Activated naive CD8-positive, alpha-beta T cell treated with anti-CD3 and anti-CD28 coated beads for 36 hours (primary cell): ENCODE measurements at regions not wholly inside any gene's neighbourhood (a gene's known extent, or its start where the extent isn't known, plus 50 kb on each side); places are given as distances from the start of the nearest gene placed in this dataset.

Experiments
- DNase-seq: peaks from one replicate; pipeline ENCODE4 v3.0.0; 2021
- H3K27ac Mint-ChIP-seq: one replicate; pipeline ENCODE4 v1.8.0; 2022; ENCODE audit warnings: mild to moderate bottlenecking, moderate library complexity, mixed read lengths
- H3K27me3 Mint-ChIP-seq: one replicate; pipeline ENCODE4 v1.8.0; 2022; ENCODE audit warnings: mild to moderate bottlenecking, mixed read lengths
- H3K36me3 Mint-ChIP-seq: one replicate; pipeline ENCODE4 v1.8.0; 2021; ENCODE audit warnings: mild to moderate bottlenecking, mixed read lengths
- H3K4me1 Mint-ChIP-seq: one replicate; pipeline ENCODE4 v1.8.0; 2021; ENCODE audit warnings: mixed read lengths
- H3K4me3 Mint-ChIP-seq: one replicate; pipeline ENCODE4 v1.8.0; 2022; ENCODE audit warnings: mild to moderate bottlenecking, moderate library complexity, mixed read lengths
- H3K9me3 Mint-ChIP-seq: one replicate; pipeline ENCODE4 v1.8.0; 2022; ENCODE audit warnings: mixed read lengths

DNA sequence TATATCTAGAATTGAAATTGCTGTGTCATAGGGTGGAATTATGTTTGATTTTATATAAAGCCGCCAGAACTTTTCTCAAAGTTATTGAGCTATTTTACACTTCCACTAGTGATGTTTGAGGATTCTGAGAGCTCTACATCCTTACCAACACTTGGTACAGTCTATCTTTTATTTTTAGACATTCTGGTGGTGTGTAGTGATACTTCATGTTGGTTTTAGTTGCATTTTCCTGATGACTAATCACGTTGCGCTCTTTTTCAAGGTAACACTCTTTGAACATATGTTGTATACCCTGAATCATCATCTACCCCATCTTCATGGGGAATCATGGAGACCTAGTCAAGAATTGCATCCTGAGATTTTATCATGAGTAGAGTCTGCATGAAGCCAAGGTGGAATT, 141.7 kb downstream of the NXNL2 start:
- H3K36me3 Mint-ChIP-seq: no peaks in the 10 kb centered on the region
- no peak overlapping the region for H3K27ac Mint-ChIP-seq

DNA sequence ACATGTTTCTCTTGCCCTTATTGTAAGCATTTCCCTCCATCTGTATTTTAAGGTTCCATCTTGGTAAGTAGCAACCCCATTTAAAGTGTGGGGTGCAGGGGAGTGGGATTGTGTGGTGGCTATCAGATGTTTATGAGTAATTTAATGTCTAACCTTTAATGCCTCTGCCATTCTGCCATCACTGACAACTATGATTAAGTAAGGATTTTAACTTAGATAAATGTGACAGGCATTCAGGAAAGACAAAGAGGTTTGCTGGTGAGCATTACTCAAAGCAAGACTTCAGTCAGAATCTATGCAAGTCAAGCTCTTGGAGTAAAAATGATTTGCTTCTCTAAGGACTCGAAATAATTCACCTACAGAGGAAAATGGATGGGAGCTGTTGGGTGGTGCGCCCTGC, 143.0 kb downstream of the NXNL2 start:
- H3K36me3 Mint-ChIP-seq: no peaks in the 10 kb centered on the region
- H3K9me3 Mint-ChIP-seq: no peaks in the 10 kb centered on the region
- no peaks in the 10 kb centered on the region for H3K4me1 Mint-ChIP-seq
- H3K4me3 Mint-ChIP-seq: no peak overlapping the region
- H3K27ac Mint-ChIP-seq: no peak overlapping the region
- no peak for DNase-seq
- peaks cover 4% of the 10 kb centered on the region for H3K27me3 Mint-ChIP-seq

More for the DNA sequence above, 141.7 kb downstream of the NXNL2 start:
- Mint-ChIP-seq H3K9me3 (no peaks in the 10 kb centered on the region), H3K27me3 (peaks cover 4% of the 10 kb centered on the region), H3K4me3 (no peak overlapping the region), H3K4me1 (no peaks in the 10 kb centered on the region)
- DNase-seq: no peak

DNA sequence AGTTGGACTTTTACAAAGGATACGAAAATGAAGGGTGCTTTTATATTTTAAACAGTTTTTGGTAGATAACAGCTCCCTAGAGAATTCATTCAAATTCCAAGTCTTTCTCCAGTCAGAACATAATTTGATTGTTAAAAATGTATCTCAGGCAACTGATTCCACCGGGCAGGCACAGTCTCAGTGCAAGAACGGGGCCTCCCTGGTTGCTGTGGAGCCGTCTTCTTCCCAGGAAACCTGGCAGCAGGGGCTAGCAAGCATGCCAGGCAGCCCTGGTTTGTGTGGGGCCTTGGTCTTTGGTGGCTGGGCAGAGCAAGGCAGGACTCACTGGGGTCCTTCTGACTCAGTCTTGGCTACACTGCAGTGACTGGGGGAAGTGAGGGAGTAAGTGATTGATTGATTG, 143.5 kb downstream of the NXNL2 start:
- H3K27me3 Mint-ChIP-seq: peaks cover 4% of the 10 kb centered on the region
- H3K4me1 Mint-ChIP-seq: no peaks in the 10 kb centered on the region
- DNase-seq: no peak
- H3K27ac Mint-ChIP-seq: no peak overlapping the region
- no peaks in the 10 kb centered on the region for H3K9me3 Mint-ChIP-seq
- no peaks in the 10 kb centered on the region for H3K36me3 Mint-ChIP-seq
- H3K4me3 Mint-ChIP-seq: no peak overlapping the region

DNA sequence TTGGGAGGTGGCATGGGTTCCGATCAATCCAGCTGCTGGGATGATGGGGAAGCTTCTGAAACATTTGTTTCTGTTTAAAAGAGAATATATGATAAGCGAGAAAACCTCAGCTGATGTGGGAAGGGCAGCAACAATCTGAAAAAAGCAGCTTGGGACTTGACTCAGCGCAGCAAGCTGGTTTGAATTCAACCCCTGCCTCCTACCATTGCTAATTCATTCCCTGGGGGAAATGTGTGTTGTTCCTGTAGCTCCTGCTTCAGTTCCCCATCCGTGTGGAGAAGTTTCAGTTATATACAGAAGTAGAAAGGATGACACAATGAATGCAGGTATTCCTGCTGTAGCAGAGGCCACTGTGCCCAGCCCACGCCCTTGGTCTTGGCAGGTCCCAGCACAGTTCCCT, 145.1 kb downstream of the NXNL2 start:
- no peaks in the 10 kb centered on the region for H3K9me3 Mint-ChIP-seq
- no peak for DNase-seq
- H3K27me3 Mint-ChIP-seq: peaks cover 4% of the 10 kb centered on the region
- no peak overlapping the region for H3K27ac Mint-ChIP-seq
- H3K36me3 Mint-ChIP-seq: no peaks in the 10 kb centered on the region
- H3K4me3 Mint-ChIP-seq: no peak overlapping the region
- H3K4me1 Mint-ChIP-seq: no peaks in the 10 kb centered on the region

DNA sequence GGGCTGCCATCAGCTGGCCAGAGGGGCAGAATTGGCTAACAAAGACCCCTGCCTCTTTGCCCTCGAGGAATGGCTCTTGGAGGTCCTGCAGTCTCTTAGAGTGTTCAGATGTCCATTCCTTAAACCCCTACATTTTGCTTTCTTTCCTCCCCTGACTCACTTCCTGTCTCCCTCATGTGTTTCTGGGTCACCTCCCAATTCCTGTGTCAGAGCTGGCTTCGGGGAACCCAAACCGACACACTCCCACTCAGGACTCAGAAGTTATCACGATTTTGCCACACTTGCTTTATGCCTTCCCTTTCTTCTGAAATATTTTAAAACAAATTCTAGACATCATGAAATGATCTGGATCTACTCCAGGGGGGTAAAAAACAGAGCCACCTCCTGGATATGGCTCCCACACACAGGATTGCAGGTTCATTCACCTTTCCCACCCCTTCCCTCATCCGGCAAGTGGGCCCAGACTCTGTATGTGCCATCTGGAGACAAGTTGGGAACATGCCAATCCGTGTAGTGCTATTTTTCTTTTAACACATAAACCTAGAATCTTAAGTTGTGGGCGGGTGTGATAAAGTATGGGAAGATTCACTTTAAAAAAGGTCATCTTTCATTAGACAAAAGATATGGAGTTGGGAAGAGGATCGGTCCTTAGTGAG, 145.7 kb downstream of the NXNL2 start:
- no peaks in the 10 kb centered on the region for H3K36me3 Mint-ChIP-seq
- DNase-seq: no peak
- no peaks in the 10 kb centered on the region for H3K4me1 Mint-ChIP-seq
- H3K27me3 Mint-ChIP-seq: peaks cover 4% of the 10 kb centered on the region
- H3K27ac Mint-ChIP-seq: no peak overlapping the region
- no peak overlapping the region for H3K4me3 Mint-ChIP-seq
- no peaks in the 10 kb centered on the region for H3K9me3 Mint-ChIP-seq

DNA sequence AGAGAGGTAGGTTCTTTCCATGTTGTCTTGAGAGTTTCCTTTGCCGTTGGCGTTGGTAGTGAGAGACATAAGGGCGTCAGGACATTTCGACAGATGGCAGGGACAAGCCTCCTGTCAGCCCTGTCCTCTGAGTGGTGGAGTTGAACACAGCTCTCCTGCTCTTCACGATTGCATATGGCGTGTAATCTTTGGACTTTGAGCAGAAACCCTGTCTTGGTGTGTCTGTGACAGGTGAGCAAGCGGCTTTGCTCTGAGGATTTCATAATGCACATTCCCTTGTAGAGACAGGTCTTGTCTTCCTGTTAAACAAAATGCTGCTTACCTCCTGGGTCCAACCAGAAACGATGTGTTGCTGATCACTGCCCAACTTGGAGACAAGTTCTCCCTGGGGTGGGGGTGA, 146.5 kb downstream of the NXNL2 start:
- Mint-ChIP-seq H3K27me3 (peaks cover 4% of the 10 kb centered on the region), H3K9me3 (no peaks in the 10 kb centered on the region), H3K4me3 (no peak overlapping the region), H3K36me3 (no peaks in the 10 kb centered on the region), H3K4me1 (no peaks in the 10 kb centered on the region), H3K27ac (no peak overlapping the region)
- no peak for DNase-seq

DNA sequence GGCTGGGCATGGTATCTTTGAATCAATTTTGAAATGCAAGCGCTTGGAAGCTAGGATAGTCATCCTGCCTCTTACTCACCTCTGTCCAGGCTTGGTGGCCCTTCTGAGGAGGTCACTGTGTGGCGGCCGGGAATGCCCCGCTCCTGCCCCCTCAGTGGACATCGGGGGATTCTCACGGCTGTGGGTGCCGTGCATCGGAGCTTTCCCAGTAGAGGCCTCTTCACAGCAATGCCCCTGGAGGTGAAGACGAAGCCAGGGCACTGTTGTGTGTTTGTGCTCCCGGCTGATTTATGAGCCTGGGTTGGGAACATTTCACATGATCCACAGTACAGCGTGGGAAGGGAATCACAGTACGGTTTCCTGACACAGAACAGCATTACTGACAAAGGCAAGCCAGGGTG, 147.5 kb downstream of the NXNL2 start:
- no peaks in the 10 kb centered on the region for H3K27me3 Mint-ChIP-seq
- no peaks in the 10 kb centered on the region for H3K4me1 Mint-ChIP-seq
- no peaks in the 10 kb centered on the region for H3K9me3 Mint-ChIP-seq
- DNase-seq: no peak
- no peaks in the 10 kb centered on the region for H3K36me3 Mint-ChIP-seq
- H3K4me3 Mint-ChIP-seq: no peak overlapping the region
- H3K27ac Mint-ChIP-seq: no peak overlapping the region

DNA sequence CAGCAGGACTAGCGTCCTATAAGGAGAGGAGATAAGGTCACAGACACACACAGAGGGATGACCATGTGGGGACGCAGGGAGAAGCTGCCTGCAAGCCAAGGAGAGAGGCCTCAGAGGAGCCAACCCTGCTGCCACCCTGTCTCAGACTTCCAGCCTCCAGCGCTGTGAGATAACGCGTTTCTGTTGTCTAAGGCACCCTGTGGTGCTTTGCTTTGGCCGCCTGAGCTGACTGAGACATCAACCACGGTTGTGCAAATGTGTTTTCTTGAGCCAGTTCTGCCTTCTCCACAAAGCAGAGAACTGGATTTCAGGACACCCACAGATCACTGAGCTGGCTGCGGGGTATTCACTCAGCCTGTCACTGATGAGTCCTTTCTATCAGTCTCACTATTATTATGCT, 149.1 kb downstream of the NXNL2 start:
- Mint-ChIP-seq H3K27me3 (no peaks in the 10 kb centered on the region), H3K9me3 (no peaks in the 10 kb centered on the region), H3K4me3 (no peak overlapping the region), H3K4me1 (no peaks in the 10 kb centered on the region), H3K27ac (no peak overlapping the region), H3K36me3 (no peaks in the 10 kb centered on the region)
- no peak for DNase-seq

DNA sequence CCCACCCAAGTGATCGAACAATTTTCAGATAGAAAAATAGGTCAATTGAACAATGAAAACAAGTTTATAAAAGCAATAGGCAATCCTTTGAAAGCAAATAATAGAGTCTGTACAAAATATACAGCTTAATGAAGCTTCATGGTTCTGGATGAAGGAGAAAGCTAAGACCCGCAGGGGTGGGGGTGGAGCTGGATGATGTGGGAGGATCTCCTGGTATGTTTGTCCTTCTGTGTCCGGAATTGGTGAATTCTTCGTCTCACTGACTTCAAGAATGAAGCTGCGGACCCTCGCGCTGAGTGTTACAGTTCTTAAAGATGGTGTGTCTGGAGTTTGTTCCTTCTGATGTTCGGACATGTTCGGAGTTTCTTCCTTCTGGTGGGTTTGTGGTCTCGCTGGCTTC, 149.9 kb downstream of the NXNL2 start:
- Mint-ChIP-seq H3K36me3 (no peaks in the 10 kb centered on the region), H3K27me3 (no peaks in the 10 kb centered on the region), H3K9me3 (no peaks in the 10 kb centered on the region), H3K27ac (no peak overlapping the region), H3K4me3 (no peak overlapping the region), H3K4me1 (no peaks in the 10 kb centered on the region)
- no peak for DNase-seq

DNA sequence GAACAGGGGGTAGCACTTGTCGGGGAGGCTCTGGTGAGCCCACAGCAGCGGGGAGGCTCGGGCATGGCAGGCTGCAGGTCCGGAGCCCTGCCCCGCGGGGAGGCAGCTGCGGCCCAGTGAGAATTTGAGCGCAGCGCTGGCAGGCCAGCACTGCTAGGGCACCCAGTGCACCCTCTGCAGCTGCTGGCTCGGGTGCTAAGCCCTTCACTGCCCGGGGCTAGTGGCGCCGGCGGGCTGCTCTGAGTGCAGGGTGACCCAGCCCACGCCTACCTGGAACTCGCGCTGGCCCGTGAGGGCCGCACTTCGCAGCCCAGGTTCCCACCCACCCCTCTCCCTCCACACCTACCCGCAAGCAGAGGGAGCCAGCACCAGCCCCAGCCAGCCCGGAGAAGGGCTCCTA, 151.0 kb downstream of the NXNL2 start:
- no peaks in the 10 kb centered on the region for H3K4me1 Mint-ChIP-seq
- H3K27me3 Mint-ChIP-seq: no peaks in the 10 kb centered on the region
- DNase-seq: no peak
- no peaks in the 10 kb centered on the region for H3K9me3 Mint-ChIP-seq
- no peak overlapping the region for H3K27ac Mint-ChIP-seq
- H3K36me3 Mint-ChIP-seq: no peaks in the 10 kb centered on the region
- H3K4me3 Mint-ChIP-seq: no peak overlapping the region

DNA sequence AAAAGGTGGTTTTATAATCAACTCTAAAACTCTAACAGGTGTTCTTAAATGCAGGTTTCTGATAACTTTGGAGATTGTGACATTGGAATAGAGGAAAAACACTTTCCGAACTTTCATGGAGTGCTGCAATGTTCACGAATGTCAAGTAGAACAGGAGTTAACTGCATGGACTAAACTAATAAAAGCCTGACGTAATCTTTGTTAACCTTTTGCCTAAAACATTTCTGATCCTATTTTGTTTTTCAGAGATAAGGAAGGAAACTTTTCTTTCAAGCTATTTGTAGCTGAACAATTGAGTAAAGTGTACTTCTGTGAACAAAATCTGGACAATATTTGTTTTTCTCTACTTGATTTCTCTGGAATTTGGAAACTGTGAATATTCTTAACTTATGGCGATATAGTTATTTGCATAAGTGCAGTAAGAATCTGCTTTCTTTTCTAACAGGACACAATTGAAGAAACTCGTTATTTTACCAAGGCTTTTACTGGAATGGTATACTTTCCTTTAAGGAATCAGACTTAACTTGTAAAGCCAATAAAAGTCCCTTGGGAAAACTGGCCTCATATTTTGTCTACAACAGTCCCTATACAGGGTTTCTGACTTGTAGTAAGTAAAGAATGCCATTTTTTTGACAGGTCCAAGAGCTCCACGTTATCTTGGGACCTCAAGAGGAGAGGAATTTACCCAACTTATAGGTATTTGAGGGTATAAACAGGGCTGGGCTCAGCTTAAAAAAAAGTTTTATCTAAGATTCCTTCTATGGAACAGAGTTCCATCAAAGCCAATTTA, 154.7 kb downstream of the NXNL2 start:
- DNase-seq: no peak
- H3K36me3 Mint-ChIP-seq: no peaks in the 10 kb centered on the region
- H3K9me3 Mint-ChIP-seq: peaks cover 5% of the 10 kb centered on the region
- no peak overlapping the region for H3K4me3 Mint-ChIP-seq
- H3K4me1 Mint-ChIP-seq: no peaks in the 10 kb centered on the region
- H3K27ac Mint-ChIP-seq: no peak overlapping the region
- peaks cover 6% of the 10 kb centered on the region for H3K27me3 Mint-ChIP-seq

DNA sequence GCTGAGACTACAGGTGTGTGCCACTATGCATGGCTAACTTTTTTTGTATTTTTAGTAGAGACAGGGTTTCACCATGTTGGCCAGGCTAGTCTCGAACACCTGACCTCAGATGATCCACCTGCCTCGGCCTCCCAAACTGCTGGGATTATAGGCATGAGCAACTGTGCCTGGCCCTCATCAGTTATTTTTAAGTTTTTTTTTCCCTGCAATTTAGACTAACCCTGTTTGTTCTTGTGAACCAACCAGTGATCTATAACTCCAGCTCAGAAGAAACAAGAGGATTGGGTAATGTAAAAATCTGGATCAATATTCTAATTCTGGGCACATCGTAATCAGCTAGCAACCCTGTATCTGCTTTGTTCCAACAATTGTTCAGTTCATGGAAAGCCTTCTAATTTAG, 155.7 kb downstream of the NXNL2 start:
- Mint-ChIP-seq H3K9me3 (peaks cover 5% of the 10 kb centered on the region), H3K4me1 (no peaks in the 10 kb centered on the region), H3K36me3 (no peaks in the 10 kb centered on the region), H3K4me3 (no peak overlapping the region), H3K27ac (no peak overlapping the region), H3K27me3 (peaks cover 10% of the 10 kb centered on the region)
- DNase-seq: no peak

DNA sequence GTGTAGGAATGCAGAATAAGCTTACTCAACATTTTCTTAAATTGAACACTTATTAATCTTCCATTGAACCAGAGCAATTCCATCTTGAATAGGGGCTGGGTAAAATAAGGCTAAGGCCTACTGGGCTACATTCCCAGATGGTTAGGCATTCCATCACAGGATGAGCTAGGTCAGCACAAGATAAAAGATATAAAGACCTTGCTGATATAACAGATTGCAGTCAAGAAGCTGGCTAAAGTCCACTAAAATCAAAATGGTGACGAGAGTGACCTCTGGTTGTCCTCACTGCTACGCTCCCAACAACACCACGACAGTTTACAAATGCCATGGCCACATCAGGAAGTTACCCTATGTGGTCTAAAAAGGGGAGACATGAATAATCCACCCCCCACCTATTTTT, 156.1 kb downstream of the NXNL2 start:
- no peaks in the 10 kb centered on the region for H3K4me1 Mint-ChIP-seq
- no peaks in the 10 kb centered on the region for H3K36me3 Mint-ChIP-seq
- peaks cover 10% of the 10 kb centered on the region for H3K27me3 Mint-ChIP-seq
- H3K4me3 Mint-ChIP-seq: no peak overlapping the region
- no peak for DNase-seq
- no peak overlapping the region for H3K27ac Mint-ChIP-seq
- peaks cover 5% of the 10 kb centered on the region for H3K9me3 Mint-ChIP-seq

DNA sequence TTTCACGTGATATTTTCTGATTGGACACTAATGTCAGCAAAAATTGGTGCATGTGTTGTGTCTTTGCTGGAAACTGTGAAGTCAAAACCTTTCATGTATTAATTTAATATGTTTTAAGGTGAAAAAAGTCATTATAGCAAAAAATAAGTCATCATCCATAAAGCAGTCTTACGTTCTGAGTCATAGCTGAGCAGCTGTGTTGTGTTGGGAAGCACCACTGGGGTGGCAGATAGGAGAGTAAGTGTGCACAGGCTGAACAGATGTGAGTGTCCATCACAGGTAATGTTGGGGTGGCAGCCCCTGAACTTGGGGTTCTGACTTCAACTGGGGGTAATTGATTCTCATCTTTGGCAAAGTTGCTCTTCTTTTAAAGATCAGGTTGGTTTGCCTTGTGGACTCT, 156.8 kb downstream of the NXNL2 start:
- DNase-seq: no peak
- Mint-ChIP-seq H3K27me3 (peaks cover 10% of the 10 kb centered on the region), H3K27ac (no peak overlapping the region), H3K9me3 (peaks cover 5% of the 10 kb centered on the region), H3K36me3 (no peaks in the 10 kb centered on the region), H3K4me3 (no peak overlapping the region), H3K4me1 (no peaks in the 10 kb centered on the region)

DNA sequence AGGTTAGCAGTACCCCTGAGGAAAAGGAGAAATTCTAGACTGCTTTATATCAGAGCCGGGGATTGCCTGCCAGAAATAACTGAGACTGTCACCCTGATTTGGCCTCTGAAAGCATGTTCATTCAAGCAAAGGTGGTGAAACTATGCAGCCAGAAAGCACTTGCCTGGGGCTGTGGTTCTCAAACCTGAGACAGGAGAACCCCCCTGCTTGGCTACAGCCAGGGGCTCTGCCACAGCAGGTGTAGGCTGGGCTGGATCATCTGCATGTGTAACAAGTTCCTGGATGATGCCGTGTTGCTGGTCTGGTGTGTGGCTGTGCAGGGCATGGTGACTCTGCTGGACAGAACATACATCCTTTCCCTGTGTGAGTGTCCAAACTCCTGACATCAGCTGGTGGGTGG, 157.8 kb downstream of the NXNL2 start:
- Mint-ChIP-seq H3K4me3 (no peak overlapping the region), H3K9me3 (peaks cover 5% of the 10 kb centered on the region)
- no peak for DNase-seq

DNA sequence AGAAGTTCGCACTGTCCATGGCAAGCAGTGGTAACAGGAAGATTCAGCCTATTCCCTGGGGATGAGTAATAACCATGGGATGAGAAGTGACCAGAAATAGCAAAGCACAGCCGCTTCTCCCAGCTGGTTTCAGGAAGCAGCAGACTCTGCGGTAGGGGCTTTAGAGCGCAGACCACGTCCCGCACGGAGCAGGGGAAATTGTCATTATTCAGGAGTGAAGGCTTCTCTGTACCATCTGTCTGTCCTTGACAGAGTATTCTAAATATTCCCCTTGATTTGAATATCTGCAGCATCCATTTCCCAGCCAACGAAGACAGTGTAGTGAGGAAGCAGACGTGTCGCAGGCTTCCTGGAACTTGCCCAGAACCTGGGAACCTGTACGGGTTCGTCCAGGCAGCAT, 159.6 kb downstream of the NXNL2 start:
- no peak overlapping the region for H3K27ac Mint-ChIP-seq
- peaks cover 17% of the 10 kb centered on the region for H3K27me3 Mint-ChIP-seq

More for the DNA sequence above, 157.8 kb downstream of the NXNL2 start:
- Mint-ChIP-seq H3K4me1 (no peaks in the 10 kb centered on the region), H3K27ac (no peak overlapping the region), H3K27me3 (peaks cover 10% of the 10 kb centered on the region), H3K36me3 (no peaks in the 10 kb centered on the region)

More for the DNA sequence above, 159.6 kb downstream of the NXNL2 start:
- no peaks in the 10 kb centered on the region for H3K36me3 Mint-ChIP-seq
- no peaks in the 10 kb centered on the region for H3K4me1 Mint-ChIP-seq
- DNase-seq: no peak
- peaks cover 7% of the 10 kb centered on the region for H3K9me3 Mint-ChIP-seq
- H3K4me3 Mint-ChIP-seq: no peak overlapping the region
